Cardiac fibroblast (primary cell): ENCODE measurements at regions not wholly inside any gene's neighbourhood (a gene's known extent, or its start where the extent isn't known, plus 50 kb on each side); places are given as distances from the start of the nearest gene placed in this dataset.

ENCODE experiments used
- DNase-seq, 2 donors: peaks; one replicate each; pipeline versions ENCODE4 v3.0.0 to v3.0.0-alpha.2; 2010; ENCODE audit warnings: low read depth in 2 of 2
- H3K4me3 ChIP-seq, 2 donors: replicated peaks in 1 of 2; 1 replicate in 1 of 2; 2 replicates in 1 of 2; pipeline ENCODE4 v1.5.1; 2011; ENCODE audit warnings: low read depth in 2 of 2, low read length in 2 of 2, mild to moderate bottlenecking in 2 of 2, moderate library complexity in 1 of 2
- TF ChIP-seq, protein P1 (sequence below): IDR thresholded peaks from one replicate; pipeline ENCODE4 v1.5.1; 2011; ENCODE audit warnings: low read depth, mild to moderate bottlenecking, low read length, inconsistent platforms

DNA sequence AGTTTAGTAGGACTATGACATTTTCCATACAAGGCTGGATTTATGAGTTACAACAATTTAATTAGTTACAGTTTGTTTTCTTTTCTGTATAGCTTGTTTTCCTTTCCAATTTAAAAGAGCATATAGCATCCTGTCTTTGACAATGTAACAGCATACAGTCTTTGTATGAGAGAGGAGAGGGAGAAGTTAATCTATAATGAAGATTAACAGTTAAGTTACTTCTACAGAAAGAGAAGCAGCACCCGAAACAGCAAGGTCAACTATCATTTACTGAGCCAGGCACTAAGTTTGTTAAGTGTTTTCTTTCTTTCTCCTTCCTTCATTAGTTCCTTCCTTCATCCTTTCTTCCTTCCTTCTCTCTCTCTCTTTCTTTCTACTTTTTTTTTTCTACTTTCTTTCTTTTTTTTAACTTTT is 52.3 kb upstream of the RAB4A start:
- no peak for DNase-seq
- TF ChIP-seq, protein P1, sequence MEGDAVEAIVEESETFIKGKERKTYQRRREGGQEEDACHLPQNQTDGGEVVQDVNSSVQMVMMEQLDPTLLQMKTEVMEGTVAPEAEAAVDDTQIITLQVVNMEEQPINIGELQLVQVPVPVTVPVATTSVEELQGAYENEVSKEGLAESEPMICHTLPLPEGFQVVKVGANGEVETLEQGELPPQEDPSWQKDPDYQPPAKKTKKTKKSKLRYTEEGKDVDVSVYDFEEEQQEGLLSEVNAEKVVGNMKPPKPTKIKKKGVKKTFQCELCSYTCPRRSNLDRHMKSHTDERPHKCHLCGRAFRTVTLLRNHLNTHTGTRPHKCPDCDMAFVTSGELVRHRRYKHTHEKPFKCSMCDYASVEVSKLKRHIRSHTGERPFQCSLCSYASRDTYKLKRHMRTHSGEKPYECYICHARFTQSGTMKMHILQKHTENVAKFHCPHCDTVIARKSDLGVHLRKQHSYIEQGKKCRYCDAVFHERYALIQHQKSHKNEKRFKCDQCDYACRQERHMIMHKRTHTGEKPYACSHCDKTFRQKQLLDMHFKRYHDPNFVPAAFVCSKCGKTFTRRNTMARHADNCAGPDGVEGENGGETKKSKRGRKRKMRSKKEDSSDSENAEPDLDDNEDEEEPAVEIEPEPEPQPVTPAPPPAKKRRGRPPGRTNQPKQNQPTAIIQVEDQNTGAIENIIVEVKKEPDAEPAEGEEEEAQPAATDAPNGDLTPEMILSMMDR, result no peak
- no peak overlapping the region for H3K4me3 ChIP-seq

DNA sequence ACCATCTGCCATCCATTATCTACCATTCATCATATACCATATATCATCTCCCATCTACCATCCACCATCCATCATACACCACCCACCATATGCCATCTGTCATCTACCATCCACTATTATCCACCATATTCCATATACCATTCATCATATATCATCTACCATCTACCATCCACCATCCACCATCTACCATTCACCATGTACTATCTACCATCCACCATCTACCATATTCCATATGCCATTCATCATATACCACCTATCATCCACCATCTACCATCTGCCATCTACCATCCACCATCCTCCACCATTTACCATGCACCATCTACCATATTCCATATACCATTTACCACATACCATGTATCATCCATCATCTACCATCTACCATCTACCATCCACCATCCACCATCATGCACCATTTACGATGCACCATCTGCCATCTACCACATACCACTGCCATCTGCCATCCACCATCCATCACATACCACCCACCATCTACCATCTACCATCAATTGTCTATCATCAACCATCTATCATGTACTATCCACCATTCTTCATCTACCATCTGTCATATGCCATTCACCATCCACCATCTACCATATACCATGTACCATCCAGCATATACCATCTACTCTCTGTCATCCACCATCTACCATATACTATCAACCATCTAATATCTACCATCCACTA is 50.6 kb upstream of the RAB4A start:
- TF ChIP-seq, protein P1, result no peak
- no peak overlapping the region for H3K4me3 ChIP-seq
- DNase-seq, result no peak

DNA sequence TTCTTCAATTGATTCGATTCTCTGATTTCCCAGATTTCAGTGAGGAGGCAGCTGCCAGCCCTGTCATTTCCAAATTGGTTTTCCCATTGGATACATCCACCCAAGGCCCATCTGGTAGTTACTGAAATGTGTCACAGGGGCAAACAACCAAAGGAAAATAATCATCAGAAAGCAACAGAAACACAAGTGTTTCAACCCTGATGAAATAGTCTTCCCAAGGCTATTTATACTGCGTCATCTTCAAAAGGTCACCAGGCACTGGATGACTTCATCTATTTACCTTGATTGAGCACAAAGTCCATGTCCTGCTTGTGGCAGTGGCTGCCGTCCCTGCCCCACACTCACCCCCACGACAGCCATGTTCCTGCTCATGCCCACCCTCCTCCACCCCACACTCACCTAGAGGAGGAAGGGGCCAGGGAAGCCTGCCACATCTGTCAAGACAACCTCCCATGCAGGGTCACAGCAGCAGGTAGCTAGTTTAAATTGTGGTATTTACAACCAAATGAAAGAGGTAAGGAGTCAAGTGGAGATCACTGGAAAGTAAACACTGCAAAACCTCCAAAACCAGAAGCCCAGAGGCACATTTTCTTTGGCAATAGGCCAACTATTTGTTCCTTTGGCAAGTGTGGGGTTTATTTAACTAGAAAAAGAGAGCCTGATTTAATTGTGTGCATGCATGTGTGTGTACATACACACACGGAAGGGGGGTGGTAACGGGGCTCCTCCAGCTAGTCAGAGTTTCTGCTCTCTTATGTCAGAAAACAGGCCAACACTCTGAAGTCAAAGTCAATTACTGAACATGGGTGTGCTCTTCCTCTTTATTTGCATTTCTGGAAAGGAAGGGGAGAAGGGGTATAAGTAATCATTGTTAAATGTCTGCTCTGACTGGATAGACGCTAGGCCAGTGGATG is 49.5 kb upstream of the RAB4A start:
- TF ChIP-seq, protein P1, result no peak
- DNase-seq, result peak; percentile 59 to 85
- H3K4me3 ChIP-seq, result no peak overlapping the region
